Tibial nerve (tissue), 4 donors: ENCODE measurements at regions not wholly inside any gene's neighbourhood (a gene's known extent, or its start where the extent isn't known, plus 50 kb on each side); places are given as distances from the start of the nearest gene placed in this dataset.

Experiments
- DNase-seq, 2 donors: peaks; one replicate each; pipeline ENCODE4 v3.0.0-alpha.2; 2019; ENCODE audit warnings: low spot score in 2 of 2
- H3K27ac ChIP-seq, 4 donors: fragments of 200-600 bp; sonication (generic) in 3 of 4; one replicate each; pipeline ENCODE4 v1.5.1; 2017 to 2019; ENCODE audit warnings: mild to moderate bottlenecking in 1 of 4
- H3K27me3 ChIP-seq, 2 donors: fragments of 200-600 bp; sonication (generic) in 1 of 2; one replicate each; pipeline versions ENCODE4 v1.5.1 to v1.6.0; 2017 to 2019
- H3K36me3 ChIP-seq, 3 donors: fragments of 200-600 bp; sonication (generic); one replicate each; pipeline ENCODE4 v1.5.1; 2018 to 2019
- H3K4me1 ChIP-seq, 4 donors: fragments of 200-600 bp; sonication (generic) in 3 of 4; one replicate each; pipeline ENCODE4 v1.5.1; 2017 to 2019
- H3K4me3 ChIP-seq, 4 donors: fragments of 200-600 bp; sonication (generic) in 3 of 4; one replicate each; pipeline ENCODE4 v1.5.1; 2017 to 2019; ENCODE audit warnings: mild to moderate bottlenecking in 1 of 4, moderate library complexity in 1 of 4
- H3K9me3 ChIP-seq, 4 donors: fragments of 200-600 bp; sonication (generic) in 3 of 4; one replicate each; pipeline ENCODE4 v1.5.1; 2017 to 2019
- EP300 ChIP-seq, 2 donors: sonication (generic); formaldehyde crosslinking; IDR thresholded peaks; one replicate each; pipeline ENCODE4 v1.6.1; 2017; ENCODE audit warnings: antibody characterized with exemption in 2 of 2, mild to moderate bottlenecking in 1 of 2
- POLR2A ChIP-seq, 2 donors: fragments of 450-650 bp; IDR thresholded peaks; one replicate each; pipeline ENCODE4 v1.6.1; 2017; ENCODE audit warnings: antibody characterized with exemption in 2 of 2, mild to moderate bottlenecking in 2 of 2, moderate library complexity in 2 of 2
- whole genome bisulfite sequencing, 2 donors: methylation state at CpG; one replicate each; pipeline ENCODE4 v1.1.5; 2018; 5-methylcytosine and 5-hydroxymethylcytosine counted together
- TF ChIP-seq, protein P1 (sequence below), 5 experiments: fragments of 200-600 bp in 3 of 5; fragments of 450-650 bp in 2 of 5; sonication (generic) in 3 of 5; IDR thresholded peaks; one replicate each; pipeline ENCODE4 v1.5.1; 2016 to 2019; ENCODE audit warnings: antibody characterized with exemption in 5 of 5, mild to moderate bottlenecking in 3 of 5, moderate library complexity in 2 of 5

DNA sequence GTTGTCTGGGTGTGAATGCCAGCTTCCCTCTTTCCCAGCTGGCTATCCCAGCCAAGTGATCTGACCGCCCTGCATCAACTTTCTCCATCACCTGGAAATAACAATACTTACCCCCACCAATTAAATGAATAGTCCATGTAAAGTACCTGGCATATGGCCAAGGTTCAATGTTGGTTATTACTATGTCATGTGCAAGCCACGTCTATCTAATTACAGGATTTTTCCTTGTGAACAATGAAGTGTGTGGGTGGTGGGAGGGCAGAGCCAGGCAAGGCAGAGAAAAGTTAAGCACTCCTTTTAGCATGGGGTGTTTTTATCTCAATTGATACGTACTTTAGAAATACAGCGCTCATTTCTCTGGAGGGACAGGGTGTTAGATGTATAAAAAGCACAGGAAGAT, 121.1 kb downstream of the NHLRC3 start:
- peak in 1 of 2 donors; percentile 8 for TF ChIP-seq EP300 (IDR thresholded peaks at IDR 0.05)
- TF ChIP-seq, protein P1, sequence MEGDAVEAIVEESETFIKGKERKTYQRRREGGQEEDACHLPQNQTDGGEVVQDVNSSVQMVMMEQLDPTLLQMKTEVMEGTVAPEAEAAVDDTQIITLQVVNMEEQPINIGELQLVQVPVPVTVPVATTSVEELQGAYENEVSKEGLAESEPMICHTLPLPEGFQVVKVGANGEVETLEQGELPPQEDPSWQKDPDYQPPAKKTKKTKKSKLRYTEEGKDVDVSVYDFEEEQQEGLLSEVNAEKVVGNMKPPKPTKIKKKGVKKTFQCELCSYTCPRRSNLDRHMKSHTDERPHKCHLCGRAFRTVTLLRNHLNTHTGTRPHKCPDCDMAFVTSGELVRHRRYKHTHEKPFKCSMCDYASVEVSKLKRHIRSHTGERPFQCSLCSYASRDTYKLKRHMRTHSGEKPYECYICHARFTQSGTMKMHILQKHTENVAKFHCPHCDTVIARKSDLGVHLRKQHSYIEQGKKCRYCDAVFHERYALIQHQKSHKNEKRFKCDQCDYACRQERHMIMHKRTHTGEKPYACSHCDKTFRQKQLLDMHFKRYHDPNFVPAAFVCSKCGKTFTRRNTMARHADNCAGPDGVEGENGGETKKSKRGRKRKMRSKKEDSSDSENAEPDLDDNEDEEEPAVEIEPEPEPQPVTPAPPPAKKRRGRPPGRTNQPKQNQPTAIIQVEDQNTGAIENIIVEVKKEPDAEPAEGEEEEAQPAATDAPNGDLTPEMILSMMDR (IDR thresholded peaks at IDR 0.05) = no peak
- Histone ChIP-seq H3K4me3 (no peak overlapping the region), H3K9me3 (no peaks in the 10 kb centered on the region), H3K4me1 (peaks cover 0 to 12% (median 0%) of the 10 kb centered on the region in 4 donors), H3K27ac (no peak overlapping the region), H3K36me3 (no peaks in the 10 kb centered on the region), H3K27me3 (no peaks in the 10 kb centered on the region)
- DNase-seq = no peak
- 35 to 37% methylated on average over 4 of the region's 4 CpGs for whole genome bisulfite sequencing, 2 donors

DNA sequence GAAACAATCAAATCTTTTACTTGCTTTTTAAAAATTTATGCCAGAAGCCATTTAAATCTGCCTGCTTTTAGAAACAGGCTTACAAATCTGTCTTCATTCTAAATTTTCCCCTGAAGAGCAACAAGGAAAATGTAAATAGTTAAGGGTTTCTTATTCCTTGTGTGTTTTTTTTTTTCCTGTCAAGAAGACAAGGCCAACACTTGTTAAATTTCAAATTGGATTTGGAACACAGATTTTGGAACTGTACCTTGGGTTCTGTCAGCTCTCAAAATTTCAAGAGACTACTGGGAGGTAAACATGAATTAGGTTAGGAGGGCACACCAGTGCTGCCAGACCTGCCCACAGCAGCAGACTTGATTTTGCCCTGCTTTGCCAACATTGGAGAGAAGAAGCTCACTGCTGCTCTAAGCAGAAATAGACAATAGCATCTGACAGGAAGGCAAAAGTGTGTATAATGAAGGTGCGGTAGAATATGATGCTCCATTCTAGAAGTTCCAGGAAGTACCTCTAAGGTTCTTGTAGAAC, 121.7 kb downstream of the NHLRC3 start:
- H3K36me3 ChIP-seq = no peaks in the 10 kb centered on the region
- no peak for DNase-seq
- H3K4me3 ChIP-seq = no peak overlapping the region
- WGBS, 2 donors = 72 to 82% methylated on average over 1 of the region's 1 CpG
- no peak overlapping the region for H3K27ac ChIP-seq
- H3K27me3 ChIP-seq = no peaks in the 10 kb centered on the region
- TF ChIP-seq POLR2A (IDR thresholded peaks at IDR 0.05) = no peak
- TF ChIP-seq EP300 (IDR thresholded peaks at IDR 0.05) = no peak
- TF ChIP-seq, protein P1 (IDR thresholded peaks at IDR 0.05) = no peak
- peaks cover 0 to 12% (median 0%) of the 10 kb centered on the region in 4 donors for H3K4me1 ChIP-seq
- H3K9me3 ChIP-seq = no peaks in the 10 kb centered on the region

DNA sequence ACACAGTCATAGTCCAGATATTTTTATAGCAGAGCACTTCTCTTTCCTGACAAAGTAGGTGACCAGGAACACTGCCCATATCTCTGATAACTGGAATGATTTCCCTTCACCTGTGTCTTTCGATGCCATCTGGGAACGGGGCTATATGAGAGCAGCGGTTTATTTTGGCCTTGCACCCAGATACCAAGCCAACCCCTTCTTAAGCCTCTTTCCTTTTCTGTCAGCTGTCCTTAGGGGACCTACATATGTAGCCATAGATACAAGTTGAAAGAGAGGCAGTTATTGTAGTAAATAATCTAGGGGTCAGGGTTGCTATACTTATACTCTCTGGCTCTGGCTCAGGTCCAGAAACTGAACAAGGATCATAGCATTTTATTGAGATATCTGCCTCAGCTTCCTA, 128.8 kb downstream of the NHLRC3 start:
- Histone ChIP-seq H3K27me3 (no peaks in the 10 kb centered on the region), H3K4me1 (no peaks in the 10 kb centered on the region), H3K27ac (no peak overlapping the region), H3K36me3 (no peaks in the 10 kb centered on the region), H3K9me3 (no peaks in the 10 kb centered on the region), H3K4me3 (no peak overlapping the region)
- TF ChIP-seq, protein P1 (IDR thresholded peaks at IDR 0.05) = no peak
- no peak for TF ChIP-seq EP300 (IDR thresholded peaks at IDR 0.05)
- TF ChIP-seq POLR2A (IDR thresholded peaks at IDR 0.05) = no peak
- 62% methylated on average over 3 of the region's 3 CpGs for WGBS, 2 donors
- DNase-seq = no peak

DNA sequence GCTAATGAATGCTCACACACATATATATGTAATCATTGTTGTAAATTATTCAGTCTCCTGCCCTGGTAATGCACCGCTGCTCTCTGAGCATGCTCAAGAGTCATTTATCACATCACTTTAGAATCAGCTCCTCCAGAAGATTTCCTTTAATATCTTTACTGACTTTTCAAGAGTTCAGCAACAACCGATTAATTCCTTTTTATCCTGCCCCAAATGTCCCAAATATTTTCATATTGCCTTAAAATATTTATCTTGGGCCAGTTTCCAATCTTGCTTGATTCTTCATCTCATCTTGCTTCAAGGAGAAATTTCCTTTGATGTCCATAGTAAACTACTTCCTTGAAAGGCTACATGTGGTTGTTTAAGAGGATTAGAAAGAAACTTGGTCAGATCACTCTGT, 132.5 kb downstream of the NHLRC3 start:
- 59 to 64% methylated on average over 2 of the region's 2 CpGs for WGBS, 2 donors
- DNase-seq = no peak
- no peaks in the 10 kb centered on the region for H3K4me1 ChIP-seq
- no peaks in the 10 kb centered on the region for H3K27me3 ChIP-seq
- no peak overlapping the region for H3K4me3 ChIP-seq
- H3K36me3 ChIP-seq = no peaks in the 10 kb centered on the region
- H3K9me3 ChIP-seq = no peaks in the 10 kb centered on the region
- no peak overlapping the region for H3K27ac ChIP-seq
- TF ChIP-seq POLR2A (IDR thresholded peaks at IDR 0.05) = no peak
- TF ChIP-seq, protein P1 (IDR thresholded peaks at IDR 0.05) = no peak
- TF ChIP-seq EP300 (IDR thresholded peaks at IDR 0.05) = no peak

DNA sequence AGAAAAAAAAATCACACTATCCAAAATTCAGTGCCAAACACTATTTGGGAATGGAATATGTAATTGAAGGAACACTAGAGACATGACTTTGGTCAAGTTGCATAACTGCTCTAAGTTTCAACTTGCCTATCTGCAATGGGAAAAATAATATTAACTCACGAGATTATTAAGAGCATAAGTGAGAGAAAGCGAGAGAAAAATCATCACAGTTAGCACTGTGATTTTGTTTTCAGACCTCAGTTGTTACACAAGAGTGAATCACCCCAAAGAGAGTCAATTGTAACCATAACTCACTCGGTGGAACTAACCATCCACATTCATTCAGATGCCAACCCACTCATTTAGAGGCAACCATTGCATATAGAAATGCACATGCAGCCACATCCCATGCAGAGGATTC, 147.1 kb downstream of the NHLRC3 start:
- H3K9me3 ChIP-seq = no peaks in the 10 kb centered on the region
- H3K4me3 ChIP-seq = no peak overlapping the region
- no peaks in the 10 kb centered on the region for H3K36me3 ChIP-seq
- peaks cover 0 to 20% (median 7%) of the 10 kb centered on the region in 4 donors for H3K4me1 ChIP-seq
- no peak for DNase-seq
- H3K27me3 ChIP-seq = no peaks in the 10 kb centered on the region
- TF ChIP-seq, protein P1 (IDR thresholded peaks at IDR 0.05) = no peak
- TF ChIP-seq EP300 (IDR thresholded peaks at IDR 0.05) = peak in 1 of 2 donors; percentile 70
- 59% methylated on average over 3 of the region's 3 CpGs for WGBS, 2 donors
- peak overlapping the region in 2 of 4 donors; percentile 34 to 68 for H3K27ac ChIP-seq
